WERI-Rb-1 (cell line): ENCODE measurements at regions not wholly inside any gene's neighbourhood (a gene's known extent, or its start where the extent isn't known, plus 50 kb on each side); places are given as distances from the start of the nearest gene placed in this dataset.
A peak's percentile ranks its signal among the peaks of the same experiment; 100 is the strongest.

Source experiments
- DNase-seq: peaks from one replicate; pipeline ENCODE4 v3.0.0-alpha.2; 2020
- H3K27ac ChIP-seq: fragments of 250-450 bp; sonication (Bioruptor Pico); 2 replicates; pipeline ENCODE4 v1.5.1; 2020; ENCODE audit warnings: mild to moderate bottlenecking, moderate library complexity
- H3K27me3 ChIP-seq: fragments of 250-450 bp; sonication (Bioruptor Pico); 2 replicates; pipeline ENCODE4 v1.5.1; 2021; ENCODE audit warnings: mild to moderate bottlenecking, low read depth, moderate library complexity; ENCODE audit not compliant: insufficient read depth, severe bottlenecking
- H3K36me3 ChIP-seq: fragments of 250-450 bp; sonication (Bioruptor Pico); 2 replicates; pipeline ENCODE4 v1.5.1; 2020; ENCODE audit warnings: mild to moderate bottlenecking, moderate library complexity
- H3K4me3 ChIP-seq: 2 replicates; pipeline ENCODE4 v1.5.1; 2011; ENCODE audit warnings: low read depth, mild to moderate bottlenecking, control low read depth, low read length
- H3K9me3 ChIP-seq: fragments of 250-450 bp; sonication (Bioruptor Pico); 2 replicates; pipeline ENCODE4 v1.5.1; 2021; ENCODE audit warnings: mild to moderate bottlenecking, moderate library complexity; ENCODE audit not compliant: severe bottlenecking
- TF ChIP-seq, protein P1 (sequence below): IDR thresholded peaks from 2 replicates; pipeline ENCODE4 v1.5.1; 2011; ENCODE audit warnings: low read depth, mild to moderate bottlenecking, control low read depth, inconsistent platforms, low read length

DNA sequence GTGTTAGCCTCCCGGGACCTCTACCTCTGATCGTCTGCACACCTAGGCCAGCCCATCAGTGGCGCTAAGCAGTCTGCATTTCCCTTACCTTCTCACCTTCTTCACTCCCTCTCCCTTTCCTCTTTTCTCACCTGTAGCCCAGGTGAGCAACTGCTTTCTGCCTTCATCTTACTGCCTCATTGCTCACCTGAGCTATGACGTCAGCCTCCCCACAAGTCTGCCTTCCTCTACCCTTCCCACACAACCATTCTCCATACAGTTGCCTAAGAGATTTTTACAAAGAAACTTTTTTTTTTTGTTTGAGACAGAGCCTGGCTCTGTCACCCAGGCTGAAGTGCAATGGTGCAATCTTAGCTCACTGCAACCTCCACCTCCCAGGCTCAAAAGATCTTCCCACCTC lies 136.3 kb downstream of the BCOR start:
- Histone ChIP-seq H3K9me3 (peaks cover 4% of the 10 kb centered on the region), H3K27ac (no peak overlapping the region), H3K36me3 (no peaks in the 10 kb centered on the region), H3K4me3 (no peak overlapping the region), H3K27me3 (no peaks in the 10 kb centered on the region)
- TF ChIP-seq, protein P1, sequence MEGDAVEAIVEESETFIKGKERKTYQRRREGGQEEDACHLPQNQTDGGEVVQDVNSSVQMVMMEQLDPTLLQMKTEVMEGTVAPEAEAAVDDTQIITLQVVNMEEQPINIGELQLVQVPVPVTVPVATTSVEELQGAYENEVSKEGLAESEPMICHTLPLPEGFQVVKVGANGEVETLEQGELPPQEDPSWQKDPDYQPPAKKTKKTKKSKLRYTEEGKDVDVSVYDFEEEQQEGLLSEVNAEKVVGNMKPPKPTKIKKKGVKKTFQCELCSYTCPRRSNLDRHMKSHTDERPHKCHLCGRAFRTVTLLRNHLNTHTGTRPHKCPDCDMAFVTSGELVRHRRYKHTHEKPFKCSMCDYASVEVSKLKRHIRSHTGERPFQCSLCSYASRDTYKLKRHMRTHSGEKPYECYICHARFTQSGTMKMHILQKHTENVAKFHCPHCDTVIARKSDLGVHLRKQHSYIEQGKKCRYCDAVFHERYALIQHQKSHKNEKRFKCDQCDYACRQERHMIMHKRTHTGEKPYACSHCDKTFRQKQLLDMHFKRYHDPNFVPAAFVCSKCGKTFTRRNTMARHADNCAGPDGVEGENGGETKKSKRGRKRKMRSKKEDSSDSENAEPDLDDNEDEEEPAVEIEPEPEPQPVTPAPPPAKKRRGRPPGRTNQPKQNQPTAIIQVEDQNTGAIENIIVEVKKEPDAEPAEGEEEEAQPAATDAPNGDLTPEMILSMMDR = no peak
- no peak for DNase-seq

DNA sequence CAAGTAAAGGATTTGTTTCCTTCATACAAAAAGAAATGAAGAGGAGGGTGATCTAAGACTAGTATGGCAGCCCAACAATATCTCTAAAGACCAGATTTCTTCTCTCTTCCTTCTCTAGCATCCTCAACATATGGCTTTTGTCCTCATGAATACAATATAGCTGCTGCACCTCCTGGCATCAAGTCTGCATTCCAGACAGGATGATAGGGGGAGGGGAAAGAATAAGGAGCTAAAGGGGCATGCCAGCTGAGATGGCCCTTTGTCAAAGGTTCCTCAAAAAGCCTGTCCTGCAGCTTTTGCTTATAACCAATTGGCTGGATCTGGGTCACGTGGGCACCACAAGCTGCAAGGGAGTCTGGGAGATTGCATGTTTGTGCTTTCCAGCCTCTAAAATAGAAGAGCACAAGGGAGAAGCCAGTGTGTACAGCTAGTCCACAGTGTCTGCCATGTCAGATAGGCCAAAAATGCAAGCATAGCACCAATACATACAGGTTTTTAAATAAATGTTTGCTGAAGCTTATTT lies 132.6 kb downstream of the BCOR start:
- H3K27ac ChIP-seq = no peak overlapping the region
- TF ChIP-seq, protein P1 = no peak
- no peak for DNase-seq
- H3K27me3 ChIP-seq = no peaks in the 10 kb centered on the region
- no peaks in the 10 kb centered on the region for H3K36me3 ChIP-seq
- peaks cover 4% of the 10 kb centered on the region for H3K9me3 ChIP-seq
- H3K4me3 ChIP-seq = no peak overlapping the region

DNA sequence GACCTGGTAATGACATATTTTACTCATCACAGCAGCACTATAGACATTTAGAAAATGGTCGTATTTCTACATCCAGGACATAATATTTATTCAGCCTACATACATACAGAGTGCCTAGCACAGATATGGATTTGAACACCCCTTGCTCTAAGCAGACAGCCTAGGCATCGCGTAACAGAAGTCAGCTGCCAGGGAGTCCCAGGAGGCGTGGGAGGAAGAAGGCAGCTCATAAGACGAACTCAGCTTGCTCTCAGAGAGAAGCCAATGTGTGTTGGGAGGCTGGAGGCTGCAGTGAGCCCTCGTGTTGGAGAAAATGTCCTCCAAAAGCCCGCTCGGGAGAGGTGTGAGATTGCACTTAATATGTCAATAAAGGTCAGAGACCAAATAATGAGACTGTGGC lies 131.6 kb downstream of the BCOR start:
- DNase-seq = no peak
- peaks cover 4% of the 10 kb centered on the region for H3K9me3 ChIP-seq
- H3K27me3 ChIP-seq = no peaks in the 10 kb centered on the region
- TF ChIP-seq, protein P1 = no peak
- H3K4me3 ChIP-seq = no peak overlapping the region
- no peaks in the 10 kb centered on the region for H3K36me3 ChIP-seq
- H3K27ac ChIP-seq = no peak overlapping the region

DNA sequence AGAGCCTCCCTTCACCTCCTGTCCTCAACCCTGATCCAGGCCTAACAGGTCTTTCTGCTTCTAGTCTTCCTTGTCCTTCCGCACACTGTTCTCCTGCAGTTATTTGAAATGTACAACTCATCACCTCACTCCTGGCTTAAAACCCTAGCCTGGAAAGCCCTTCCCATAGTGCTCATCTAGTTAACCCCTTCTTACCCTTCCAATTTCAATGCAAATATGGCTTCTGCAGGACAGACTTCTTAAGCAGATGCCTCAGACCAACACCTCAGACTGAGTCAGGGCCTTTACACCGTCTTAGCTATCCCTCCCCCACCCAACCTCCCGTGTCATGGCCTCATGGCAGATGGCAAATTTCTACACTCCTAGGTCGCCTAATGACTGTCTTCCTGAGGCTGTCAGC lies 130.4 kb downstream of the BCOR start:
- Histone ChIP-seq H3K36me3 (no peaks in the 10 kb centered on the region), H3K9me3 (peaks cover 10% of the 10 kb centered on the region), H3K27ac (peak overlapping the region; percentile 62), H3K4me3 (no peak overlapping the region), H3K27me3 (no peaks in the 10 kb centered on the region)
- TF ChIP-seq, protein P1 = no peak
- peak; percentile 76 for DNase-seq

DNA sequence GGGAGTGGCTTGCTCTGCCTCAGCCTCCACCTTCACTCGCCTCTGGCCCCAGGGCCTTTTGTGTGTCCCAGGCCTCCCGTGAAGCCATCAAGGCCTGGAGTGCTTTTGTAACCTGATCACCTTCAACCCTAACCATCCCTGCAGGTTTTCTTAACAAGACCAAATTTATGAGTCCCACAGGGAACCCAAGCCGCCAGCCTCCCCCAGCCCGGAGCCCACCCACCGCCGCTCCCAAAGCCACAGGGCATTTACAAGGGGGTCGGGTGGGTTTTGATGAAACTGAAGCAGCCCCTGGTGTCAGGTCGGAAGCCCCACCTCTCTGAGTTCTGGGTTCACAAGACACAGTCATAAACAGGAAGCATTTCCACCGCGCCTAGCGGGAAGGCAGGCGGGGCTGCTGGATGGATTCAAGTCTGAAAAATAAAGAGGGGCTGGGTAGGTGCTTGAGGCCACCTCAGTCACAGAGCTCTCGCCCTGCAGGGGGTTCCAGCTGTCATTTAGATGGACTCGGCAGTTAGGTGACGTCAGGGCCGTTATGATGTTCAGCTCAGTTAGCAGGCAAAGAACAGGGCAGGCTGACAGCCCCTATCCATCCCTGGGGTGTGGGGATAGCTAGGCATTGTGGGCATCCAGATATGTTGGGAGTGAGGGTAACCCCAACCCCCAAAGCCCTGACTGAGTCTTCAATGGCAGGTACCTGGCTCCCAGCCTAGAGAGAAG lies 128.5 kb downstream of the BCOR start:
- peaks cover 14% of the 10 kb centered on the region for H3K9me3 ChIP-seq
- no peak for DNase-seq
- no peak overlapping the region for H3K27ac ChIP-seq
- no peak overlapping the region for H3K4me3 ChIP-seq
- H3K36me3 ChIP-seq = no peaks in the 10 kb centered on the region
- H3K27me3 ChIP-seq = no peaks in the 10 kb centered on the region
- TF ChIP-seq, protein P1 = no peak
